ENCODE measurements at regions not wholly inside any gene's neighbourhood (a gene's known extent, or its start where the extent isn't known, plus 50 kb on each side); places are given as distances from the start of the nearest gene placed in this dataset.
"Not testable (repeated sequence)": the region's sequence is repeated elsewhere in the genome, so short reads cannot be mapped to it uniquely, and the experiment has no call there.

DNA sequence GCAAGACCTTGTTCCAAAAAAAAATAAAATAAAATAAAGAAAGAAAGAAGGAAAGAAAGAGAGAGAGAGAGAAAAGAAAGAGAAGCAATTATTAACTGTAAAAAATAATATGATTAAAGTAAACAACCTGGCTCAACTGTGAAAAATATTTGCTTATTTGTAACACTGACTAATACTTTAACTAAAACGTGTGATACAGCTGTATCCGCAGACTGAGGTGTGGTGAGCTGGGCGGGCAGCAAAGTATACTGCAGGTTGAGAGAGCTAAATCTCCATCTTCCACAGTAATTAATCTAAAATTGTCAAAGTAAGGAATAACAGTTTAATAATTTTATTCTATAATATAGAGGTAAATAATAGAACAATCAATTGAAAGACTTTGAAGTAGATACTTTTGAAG is 145.5 kb upstream of the FAM241A start:
- Histone ChIP-seq H3K27me3 (ENCODE audit: insufficient read depth, low read length) (no peaks in the 10 kb centered on the region), H3K9me3 (ENCODE audit: low read length) (no peaks in the 10 kb centered on the region), H2AFZ (ENCODE audit: low read depth, low read length) (no peak overlapping the region), H3K4me1 (ENCODE audit: insufficient read depth, low read length) (no peaks in the 10 kb centered on the region), H3K4me3 (ENCODE audit: low read length) (no peak overlapping the region), H3K36me3 (ENCODE audit: insufficient read depth, low read length) (no peaks in the 10 kb centered on the region)

DNA sequence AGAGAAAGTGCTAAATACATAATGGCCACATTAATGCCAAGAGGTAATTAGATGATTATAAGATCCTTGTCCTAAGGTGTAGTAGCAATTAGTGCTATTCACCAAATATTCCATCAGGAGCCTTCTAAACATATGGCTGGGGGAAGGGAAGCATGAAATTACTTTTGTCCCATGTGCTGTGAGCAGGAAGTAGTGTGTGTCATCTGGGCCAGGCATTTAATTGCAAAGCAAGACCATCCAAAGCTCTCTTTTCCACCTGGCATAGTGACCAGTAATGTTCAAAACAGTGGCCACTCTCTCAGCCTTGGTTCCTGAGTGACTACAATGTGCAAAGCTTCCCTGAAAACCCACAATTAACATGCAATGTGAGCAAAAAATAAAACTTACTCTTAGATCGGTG is 144.2 kb upstream of the FAM241A start:
- Histone ChIP-seq H3K4me3 (ENCODE audit: low read length) (no peak overlapping the region), H3K4me1 (ENCODE audit: insufficient read depth, low read length) (no peaks in the 10 kb centered on the region), H3K27me3 (ENCODE audit: insufficient read depth, low read length) (no peaks in the 10 kb centered on the region), H3K9me3 (ENCODE audit: low read length) (no peaks in the 10 kb centered on the region), H3K36me3 (ENCODE audit: insufficient read depth, low read length) (no peaks in the 10 kb centered on the region), H2AFZ (ENCODE audit: low read depth, low read length) (no peak overlapping the region)

DNA sequence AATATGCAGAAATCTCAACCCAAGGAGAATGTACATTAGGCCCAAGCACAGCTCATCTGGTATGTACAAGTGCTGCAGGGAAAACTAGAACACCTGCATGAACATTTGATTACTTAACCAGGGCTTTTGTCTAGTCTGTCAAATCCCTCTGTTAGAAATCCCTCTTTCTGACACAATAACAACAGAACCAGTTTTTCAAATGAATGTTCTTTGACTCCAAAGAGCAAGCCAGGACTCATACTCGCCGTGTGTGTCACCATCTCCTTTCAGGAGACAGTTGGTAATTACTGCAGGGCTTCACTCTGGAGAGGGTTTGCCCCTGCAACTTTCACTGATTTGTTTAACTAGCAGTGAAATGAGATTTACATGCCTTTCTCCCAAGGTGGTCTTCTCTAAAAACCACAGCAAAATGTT is 143.0 kb upstream of the FAM241A start:
- H3K9me3 ChIP-seq (ENCODE audit: low read length), result no peaks in the 10 kb centered on the region
- H3K4me1 ChIP-seq (ENCODE audit: insufficient read depth, low read length), result no peaks in the 10 kb centered on the region
- no peak overlapping the region for H3K4me3 ChIP-seq (ENCODE audit: low read length)
- H3K36me3 ChIP-seq (ENCODE audit: insufficient read depth, low read length), result no peaks in the 10 kb centered on the region
- no peak overlapping the region for H2AFZ ChIP-seq (ENCODE audit: low read depth, low read length)
- no peaks in the 10 kb centered on the region for H3K27me3 ChIP-seq (ENCODE audit: insufficient read depth, low read length)

DNA sequence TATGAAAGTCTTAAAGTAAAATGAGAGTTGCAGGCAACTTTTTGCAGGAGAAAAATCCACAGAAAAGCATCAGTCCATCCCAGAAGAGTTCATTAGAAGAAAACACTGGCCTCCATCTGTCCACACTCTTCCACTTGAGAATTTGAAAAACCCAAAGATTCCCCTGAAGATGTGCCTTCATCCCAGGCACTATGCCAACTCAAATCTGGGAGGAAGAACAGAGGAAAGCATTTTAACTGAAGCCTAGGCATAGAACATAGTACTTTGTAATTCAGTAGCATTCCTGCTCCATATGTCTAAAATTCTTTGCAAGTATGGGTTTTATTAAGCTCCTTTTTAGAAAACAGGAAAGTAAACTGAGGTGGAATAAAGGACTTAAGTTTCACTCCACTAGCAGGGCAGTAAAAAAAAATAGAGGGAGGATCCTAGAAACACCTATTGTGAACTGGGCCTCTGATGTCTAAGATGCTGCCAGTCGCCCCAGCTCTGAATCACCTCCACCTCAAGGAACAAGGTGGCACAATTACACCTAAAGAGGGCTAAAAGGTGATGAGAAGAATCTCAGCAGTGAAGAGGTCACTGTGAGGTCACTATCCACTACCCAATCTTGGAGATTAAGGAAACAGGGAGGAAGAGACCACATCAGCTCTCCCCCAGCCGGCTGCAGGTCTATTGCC is 141.9 kb upstream of the FAM241A start:
- H3K36me3 ChIP-seq (ENCODE audit: insufficient read depth, low read length), result no peaks in the 10 kb centered on the region
- H3K9me3 ChIP-seq (ENCODE audit: low read length), result no peaks in the 10 kb centered on the region
- no peaks in the 10 kb centered on the region for H3K27me3 ChIP-seq (ENCODE audit: insufficient read depth, low read length)
- no peaks in the 10 kb centered on the region for H3K4me1 ChIP-seq (ENCODE audit: insufficient read depth, low read length)
- no peak overlapping the region for H2AFZ ChIP-seq (ENCODE audit: low read depth, low read length)
- H3K4me3 ChIP-seq (ENCODE audit: low read length), result no peak overlapping the region

DNA sequence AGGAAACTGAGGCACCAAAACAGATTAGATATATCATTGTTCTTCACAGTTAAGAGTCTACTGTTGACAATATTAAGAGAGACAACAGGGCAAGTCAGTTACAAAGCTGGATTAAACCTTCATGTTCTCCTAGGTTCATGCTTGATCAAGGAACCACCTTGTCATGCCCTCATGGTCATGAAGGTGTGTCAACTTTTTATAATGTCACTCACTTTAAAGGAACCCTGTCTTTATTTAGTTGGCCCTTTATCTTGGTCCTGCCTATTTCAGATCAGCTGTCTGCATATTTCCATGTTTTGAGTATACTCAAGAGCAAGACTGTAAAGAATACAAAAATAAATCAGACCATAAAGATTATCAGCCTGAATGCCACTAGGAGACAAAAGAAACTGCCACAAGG is 140.2 kb upstream of the FAM241A start:
- Histone ChIP-seq H2AFZ (ENCODE audit: low read depth, low read length) (no peak overlapping the region), H3K4me3 (ENCODE audit: low read length) (no peak overlapping the region), H3K9me3 (ENCODE audit: low read length) (no peaks in the 10 kb centered on the region), H3K4me1 (ENCODE audit: insufficient read depth, low read length) (no peaks in the 10 kb centered on the region), H3K36me3 (ENCODE audit: insufficient read depth, low read length) (no peaks in the 10 kb centered on the region), H3K27me3 (ENCODE audit: insufficient read depth, low read length) (no peaks in the 10 kb centered on the region)

DNA sequence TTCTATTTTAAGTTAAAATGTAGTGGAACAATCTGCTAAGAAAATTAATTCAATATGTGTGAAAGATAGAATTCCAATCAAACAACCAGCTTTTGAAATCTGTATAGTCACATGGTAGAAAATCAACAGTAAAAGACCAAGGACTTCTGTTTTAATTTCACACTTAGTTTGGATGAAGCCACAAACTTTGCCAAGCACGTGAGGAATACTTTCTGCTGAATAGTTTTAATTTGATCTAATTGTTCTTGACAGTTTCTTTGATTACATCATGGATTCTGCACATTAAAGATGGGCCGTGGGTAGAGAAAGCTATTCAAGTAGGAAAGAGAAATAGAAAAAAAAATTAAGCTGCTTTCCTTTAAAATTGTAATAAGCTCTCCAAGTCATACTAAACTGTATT is 137.9 kb upstream of the FAM241A start:
- no peaks in the 10 kb centered on the region for H3K4me1 ChIP-seq (ENCODE audit: insufficient read depth, low read length)
- no peaks in the 10 kb centered on the region for H3K9me3 ChIP-seq (ENCODE audit: low read length)
- H3K4me3 ChIP-seq (ENCODE audit: low read length), result no peak overlapping the region
- H3K27me3 ChIP-seq (ENCODE audit: insufficient read depth, low read length), result no peaks in the 10 kb centered on the region
- H3K36me3 ChIP-seq (ENCODE audit: insufficient read depth, low read length), result no peaks in the 10 kb centered on the region
- no peak overlapping the region for H2AFZ ChIP-seq (ENCODE audit: low read depth, low read length)

DNA sequence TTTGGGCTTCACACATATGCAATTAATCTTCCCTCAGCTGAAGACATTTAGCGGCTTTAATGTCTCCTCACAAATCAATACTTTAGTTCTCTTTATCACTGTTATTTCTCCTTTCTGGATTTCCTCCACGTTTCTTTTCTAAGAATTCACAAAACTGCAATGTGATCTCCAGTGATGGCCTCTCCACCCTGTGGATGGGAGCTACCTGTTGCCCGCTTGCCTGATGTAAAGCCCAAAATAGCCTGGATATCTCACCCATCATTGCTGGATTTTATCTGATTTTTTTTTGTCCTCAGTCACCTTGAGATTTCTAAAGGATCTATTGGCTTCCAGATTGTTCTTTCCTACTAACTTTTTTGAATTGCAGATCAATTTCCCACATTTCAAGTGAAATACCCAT is 129.3 kb upstream of the FAM241A start:
- peaks cover 6% of the 10 kb centered on the region for H3K27me3 ChIP-seq (ENCODE audit: insufficient read depth, low read length)
- H3K4me3 ChIP-seq (ENCODE audit: low read length), result no peak overlapping the region
- no peaks in the 10 kb centered on the region for H3K4me1 ChIP-seq (ENCODE audit: insufficient read depth, low read length)
- H3K36me3 ChIP-seq (ENCODE audit: insufficient read depth, low read length), result no peaks in the 10 kb centered on the region
- H3K9me3 ChIP-seq (ENCODE audit: low read length), result no peaks in the 10 kb centered on the region
- no peak overlapping the region for H2AFZ ChIP-seq (ENCODE audit: low read depth, low read length)

DNA sequence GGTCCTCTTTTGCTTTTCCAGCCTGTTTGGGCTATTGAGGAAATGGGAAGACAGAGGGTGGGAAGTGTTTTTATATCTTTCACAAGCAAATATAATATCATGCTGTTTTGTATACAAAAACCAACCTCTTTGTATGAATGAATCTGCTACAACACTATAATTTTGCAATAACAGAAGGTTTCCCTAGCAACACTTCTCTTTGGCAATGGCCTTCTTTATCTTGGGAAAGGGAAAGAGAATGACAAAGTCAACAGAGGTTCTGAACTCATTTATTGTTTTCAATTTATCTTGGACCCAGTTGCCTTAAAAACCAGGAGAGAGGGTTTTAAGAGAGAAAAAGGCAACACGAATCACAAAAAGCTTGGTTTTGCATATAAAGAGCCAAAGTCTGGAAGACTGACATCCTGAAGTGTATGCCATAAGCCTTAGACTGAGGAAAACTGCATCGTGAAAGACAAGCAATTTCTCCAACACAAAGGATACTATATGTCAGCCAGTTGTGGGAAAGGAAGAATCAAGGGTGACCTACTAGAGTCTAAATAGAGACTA is 121.8 kb upstream of the FAM241A start:
- H3K9me3 ChIP-seq (ENCODE audit: low read length), result no peaks in the 10 kb centered on the region
- H3K4me3 ChIP-seq (ENCODE audit: low read length), result no peak overlapping the region
- no peak overlapping the region for H2AFZ ChIP-seq (ENCODE audit: low read depth, low read length)
- no peaks in the 10 kb centered on the region for H3K36me3 ChIP-seq (ENCODE audit: insufficient read depth, low read length)
- H3K4me1 ChIP-seq (ENCODE audit: insufficient read depth, low read length), result no peaks in the 10 kb centered on the region
- peaks cover 6% of the 10 kb centered on the region for H3K27me3 ChIP-seq (ENCODE audit: insufficient read depth, low read length)

DNA sequence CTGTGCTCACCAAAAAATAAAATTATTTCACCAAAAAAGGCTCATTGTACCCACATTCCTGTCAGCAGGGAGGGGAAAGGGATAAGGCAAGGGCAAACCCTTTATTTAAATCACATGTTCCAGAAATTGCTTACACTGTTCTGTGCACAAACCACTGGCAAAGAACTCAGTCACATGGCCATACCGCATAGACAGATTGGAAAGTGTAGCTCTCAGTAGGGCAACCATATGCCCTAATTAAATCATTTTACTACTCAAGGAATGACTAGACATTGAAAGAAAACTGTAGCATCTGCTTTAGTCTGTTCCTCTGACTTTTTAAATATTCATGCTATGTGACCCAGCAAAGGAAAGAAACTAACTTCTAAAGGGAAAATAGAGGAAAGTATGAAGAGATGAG is 119.2 kb upstream of the FAM241A start:
- Histone ChIP-seq H2AFZ (ENCODE audit: low read depth, low read length) (no peak overlapping the region), H3K27me3 (ENCODE audit: insufficient read depth, low read length) (no peaks in the 10 kb centered on the region), H3K4me1 (ENCODE audit: insufficient read depth, low read length) (no peaks in the 10 kb centered on the region), H3K4me3 (ENCODE audit: low read length) (no peak overlapping the region), H3K9me3 (ENCODE audit: low read length) (no peaks in the 10 kb centered on the region), H3K36me3 (ENCODE audit: insufficient read depth, low read length) (no peaks in the 10 kb centered on the region)

DNA sequence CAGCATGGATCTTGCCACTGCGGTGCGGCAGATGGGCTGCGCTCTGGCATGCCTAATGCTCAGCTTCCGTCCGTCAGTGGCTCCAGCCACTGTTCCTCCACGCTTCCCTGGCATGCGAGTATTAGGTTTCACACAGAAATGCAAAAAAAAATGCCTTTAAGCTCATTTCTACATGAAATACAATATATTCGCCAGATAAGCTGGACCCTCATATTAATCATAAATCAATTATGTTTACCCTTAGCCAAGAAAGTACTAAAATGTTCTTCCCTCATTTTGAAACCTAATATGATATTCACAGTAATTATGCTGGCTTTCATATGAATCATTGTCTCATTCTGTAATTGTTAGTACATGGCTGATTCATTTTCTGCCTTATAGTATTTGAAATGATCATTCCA is 115.5 kb upstream of the FAM241A start:
- no peaks in the 10 kb centered on the region for H3K36me3 ChIP-seq (ENCODE audit: insufficient read depth, low read length)
- no peak overlapping the region for H2AFZ ChIP-seq (ENCODE audit: low read depth, low read length)
- no peaks in the 10 kb centered on the region for H3K4me1 ChIP-seq (ENCODE audit: insufficient read depth, low read length)
- H3K27me3 ChIP-seq (ENCODE audit: insufficient read depth, low read length), result no peaks in the 10 kb centered on the region
- H3K4me3 ChIP-seq (ENCODE audit: low read length), result no peak overlapping the region
- no peaks in the 10 kb centered on the region for H3K9me3 ChIP-seq (ENCODE audit: low read length)

DNA sequence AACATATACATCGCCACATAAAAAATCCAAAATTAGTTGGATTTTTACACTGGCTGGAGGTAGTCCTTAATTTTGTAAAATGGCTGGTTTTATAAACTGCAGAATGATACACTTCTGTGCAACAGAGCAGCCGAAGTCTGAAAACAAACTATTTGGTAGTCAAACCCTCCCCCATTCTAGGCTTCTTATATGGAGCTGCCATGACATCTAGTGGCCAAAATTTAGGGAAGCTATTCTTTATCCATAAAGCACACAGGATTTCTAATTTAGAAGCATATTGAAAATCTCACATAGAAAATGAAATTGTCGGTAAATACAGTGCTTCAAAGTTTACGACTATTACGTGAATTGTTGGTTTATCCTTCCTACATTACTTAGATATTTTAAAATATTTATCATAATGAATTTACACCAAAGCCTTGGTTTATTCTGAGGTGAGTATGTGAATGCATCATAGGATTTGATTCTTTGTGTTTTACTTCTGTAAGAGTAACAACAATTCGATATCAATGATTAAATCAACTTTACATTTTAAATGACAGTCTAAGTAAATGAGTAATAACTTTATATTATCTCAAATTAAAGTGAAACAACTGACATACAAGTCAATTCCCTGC is 113.4 kb upstream of the FAM241A start:
- Histone ChIP-seq H3K27me3 (ENCODE audit: insufficient read depth, low read length) (no peaks in the 10 kb centered on the region), H3K36me3 (ENCODE audit: insufficient read depth, low read length) (no peaks in the 10 kb centered on the region), H3K4me3 (ENCODE audit: low read length) (no peak overlapping the region), H3K4me1 (ENCODE audit: insufficient read depth, low read length) (no peaks in the 10 kb centered on the region), H3K9me3 (ENCODE audit: low read length) (no peaks in the 10 kb centered on the region), H2AFZ (ENCODE audit: low read depth, low read length) (no peak overlapping the region)

DNA sequence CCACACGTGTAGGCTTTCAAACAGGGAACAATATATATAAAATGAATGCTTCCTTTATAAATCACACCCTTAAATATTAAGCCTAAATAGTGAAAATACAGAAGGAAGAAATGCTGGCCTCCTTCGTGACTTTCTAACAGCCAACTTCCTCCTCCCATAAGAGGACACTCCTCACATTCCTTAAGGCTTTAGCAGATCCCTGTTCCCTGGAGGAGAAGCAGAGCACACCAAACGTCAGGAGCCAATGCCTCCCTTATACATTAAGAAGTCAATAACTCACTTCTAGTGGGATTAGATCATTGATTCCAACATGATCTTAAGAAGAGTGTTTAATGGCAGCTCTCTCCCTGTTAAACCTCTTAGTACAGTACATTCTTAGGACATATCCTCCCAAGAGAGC is 108.4 kb upstream of the FAM241A start:
- no peaks in the 10 kb centered on the region for H3K36me3 ChIP-seq (ENCODE audit: insufficient read depth, low read length)
- no peak overlapping the region for H3K4me3 ChIP-seq (ENCODE audit: low read length)
- H3K4me1 ChIP-seq (ENCODE audit: insufficient read depth, low read length), result no peaks in the 10 kb centered on the region
- no peaks in the 10 kb centered on the region for H3K27me3 ChIP-seq (ENCODE audit: insufficient read depth, low read length)
- H3K9me3 ChIP-seq (ENCODE audit: low read length), result no peaks in the 10 kb centered on the region
- no peak overlapping the region for H2AFZ ChIP-seq (ENCODE audit: low read depth, low read length)

DNA sequence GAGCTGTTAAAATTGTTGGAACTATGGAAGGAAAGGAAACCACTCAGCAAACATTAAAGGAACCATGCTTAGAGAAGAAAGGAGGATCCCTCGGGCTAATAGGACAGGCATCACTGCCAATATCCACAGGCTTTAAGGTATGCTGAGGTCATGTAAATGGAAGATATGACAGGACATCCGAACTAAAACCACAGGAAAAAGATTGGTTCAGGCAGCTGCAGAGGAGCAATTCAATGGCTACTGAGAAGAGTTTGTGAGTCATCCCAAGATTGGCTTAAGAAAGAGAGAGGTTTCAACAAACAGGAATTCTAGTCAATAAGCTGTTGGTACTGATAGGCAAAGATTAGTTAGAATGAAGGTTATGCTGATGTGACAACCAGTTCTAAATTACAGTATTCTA is 106.4 kb upstream of the FAM241A start:
- Histone ChIP-seq H3K36me3 (ENCODE audit: insufficient read depth, low read length) (no peaks in the 10 kb centered on the region), H2AFZ (ENCODE audit: low read depth, low read length) (no peak overlapping the region), H3K4me3 (ENCODE audit: low read length) (no peak overlapping the region), H3K4me1 (ENCODE audit: insufficient read depth, low read length) (no peaks in the 10 kb centered on the region), H3K9me3 (ENCODE audit: low read length) (no peaks in the 10 kb centered on the region), H3K27me3 (ENCODE audit: insufficient read depth, low read length) (no peaks in the 10 kb centered on the region)

DNA sequence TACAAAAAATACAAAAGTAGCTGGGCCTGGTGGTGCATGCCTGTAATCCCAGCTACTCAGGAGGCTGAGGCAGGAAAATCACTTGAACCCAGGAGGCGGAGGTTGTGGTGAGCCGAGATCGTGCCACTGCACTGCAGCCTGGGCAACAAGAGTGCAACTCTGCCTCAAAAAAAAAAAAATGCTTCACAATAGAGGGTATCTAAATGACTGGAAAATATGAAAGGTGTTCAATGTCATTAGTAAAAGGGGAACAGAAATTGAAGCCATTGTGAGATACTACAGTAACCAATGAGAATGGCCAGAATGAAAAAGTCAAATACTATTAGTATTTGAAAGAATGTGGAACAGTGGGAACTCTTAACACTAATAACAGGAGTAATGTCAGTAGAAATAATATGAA is 96.1 kb upstream of the FAM241A start:
- H2AFZ ChIP-seq (ENCODE audit: low read depth, low read length); H3K27me3 ChIP-seq (ENCODE audit: insufficient read depth, low read length); H3K36me3 ChIP-seq (ENCODE audit: insufficient read depth, low read length); H3K4me1 ChIP-seq (ENCODE audit: insufficient read depth, low read length); H3K9me3 ChIP-seq (ENCODE audit: low read length); H3K4me3 ChIP-seq (ENCODE audit: low read length): not testable (repeated sequence)
